NCI-H1694 (cell line): ENCODE measurements at regions not wholly inside any gene's neighbourhood (a gene's known extent, or its start where the extent isn't known, plus 50 kb on each side); places are given as distances from the start of the nearest gene placed in this dataset.
A peak's percentile ranks its signal among the peaks of the same experiment; 100 is the strongest.
"Not testable (repeated sequence)": the region's sequence is repeated elsewhere in the genome, so short reads cannot be mapped to it uniquely, and the experiment has no call there.

Experiments used
- DNase-seq: peaks from one replicate; lab custom pipeline; 2025; lab: John Stamatoyannopoulos, UW

GRCh38 chr3:23709987-23710386, 95.8 kb upstream of the UBE2E1 start:
- DNase-seq: no peak

DNA sequence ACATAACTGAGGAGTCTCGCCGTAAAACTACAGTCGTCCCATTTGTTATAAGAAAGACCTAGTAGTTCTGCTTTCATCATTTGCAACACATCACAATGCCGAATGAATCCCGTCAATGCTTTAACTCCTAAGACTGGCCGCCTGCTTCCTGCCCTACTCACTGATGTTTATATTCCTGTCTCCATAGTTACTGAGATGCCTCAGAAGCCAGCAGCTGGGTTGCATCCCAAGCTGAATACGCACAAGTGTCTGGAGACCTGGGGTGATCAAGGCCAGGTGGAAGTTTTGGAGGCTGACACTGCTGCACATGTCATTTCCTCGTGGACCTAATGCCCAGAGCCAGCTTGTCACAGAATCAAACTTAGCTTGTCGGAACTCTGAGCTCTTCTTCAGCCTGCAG, 95.2 kb upstream of the UBE2E1 start:
- DNase-seq: no peak

DNA sequence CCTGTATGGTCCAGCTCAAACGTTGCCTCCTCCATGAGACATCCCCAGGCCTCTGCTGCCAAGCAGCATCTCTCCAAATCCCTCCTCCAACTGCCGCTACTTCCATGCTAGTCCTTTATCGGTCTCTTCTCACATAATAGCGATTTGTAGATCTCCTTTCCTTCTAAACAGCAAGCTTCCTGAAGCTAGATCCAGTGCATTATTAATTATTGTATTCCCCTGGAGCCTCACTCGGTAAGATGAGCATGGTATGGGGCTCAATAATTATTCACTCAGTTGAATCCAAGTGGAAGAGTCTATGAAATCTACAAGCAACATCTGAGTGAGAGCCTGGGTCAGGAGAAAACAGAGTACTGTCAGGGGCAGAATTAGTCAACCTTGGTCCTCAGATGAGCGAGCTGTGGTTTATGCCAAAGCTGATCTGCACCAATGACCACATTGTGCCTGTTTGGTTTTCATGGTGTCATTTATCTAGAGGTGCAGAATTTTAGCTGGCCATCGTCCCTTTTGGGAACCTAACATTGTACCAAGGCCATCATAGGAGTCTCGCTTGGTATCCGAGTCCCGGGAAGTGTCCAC, 93.8 kb upstream of the UBE2E1 start:
- DNase-seq: no peak

DNA sequence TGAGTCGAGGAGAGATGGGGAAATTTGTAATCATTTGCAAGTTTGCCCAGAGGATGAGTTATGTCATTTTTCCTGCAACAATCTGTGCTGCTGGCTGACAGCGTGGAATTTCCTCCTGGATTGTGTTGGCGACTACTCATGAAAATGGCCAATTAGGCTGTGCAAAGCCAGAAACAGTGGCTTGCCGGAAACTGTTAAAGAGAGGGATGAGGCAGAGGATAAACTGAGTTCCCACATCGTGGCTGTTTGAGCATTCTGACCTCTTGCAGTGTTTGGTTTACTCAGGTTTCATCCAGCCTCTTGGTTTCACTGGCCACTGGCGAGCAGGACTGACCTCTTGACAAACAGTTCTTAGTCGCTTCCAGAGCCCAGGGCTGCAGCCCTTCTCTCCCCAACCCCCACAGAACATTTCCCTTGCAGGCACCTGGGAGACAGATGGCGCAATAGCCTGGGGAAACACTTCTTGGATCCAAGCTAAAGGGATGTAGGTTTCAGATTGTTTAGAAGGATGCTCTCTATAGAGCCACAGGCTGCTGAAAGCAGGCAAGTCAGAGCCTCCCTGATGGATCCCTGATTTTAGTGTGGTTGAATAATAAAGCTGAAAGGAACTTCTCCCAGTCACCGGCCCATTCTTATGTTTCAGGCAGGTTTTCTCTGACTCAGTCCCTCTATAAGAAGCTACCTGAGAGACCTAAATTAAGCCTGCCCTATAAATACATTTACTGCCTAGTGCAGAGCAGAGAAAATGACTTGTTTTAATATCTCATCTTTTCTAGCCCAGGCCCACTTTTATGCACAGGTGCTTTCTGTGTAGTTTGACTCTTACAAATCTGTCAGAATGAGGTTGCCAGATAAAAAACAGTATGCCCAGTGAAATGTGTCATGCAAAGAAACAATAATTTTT, 92.8 kb upstream of the UBE2E1 start:
- no peak for DNase-seq

GRCh38 chr3:23713641-23714040, 92.1 kb upstream of the UBE2E1 start:
- no peak for DNase-seq

GRCh38 chr3:23720059-23720458, 85.7 kb upstream of the UBE2E1 start:
- DNase-seq: no peak

- DNase-seq: no peak
These were observed 84.9 kb upstream of the UBE2E1 start for GRCh38 chr3:23720885-23721284.

GRCh38 chr3:23723141-23723540, 82.6 kb upstream of the UBE2E1 start:
- DNase-seq: no peak

GRCh38 chr3:23723930-23724329, 81.8 kb upstream of the UBE2E1 start:
- DNase-seq: no peak

GRCh38 chr3:23726811-23727548, 78.8 kb upstream of the UBE2E1 start:
- DNase-seq: no peak

- DNase-seq: no peak
These were observed 77.1 kb upstream of the UBE2E1 start for GRCh38 chr3:23728601-23729117.

DNA sequence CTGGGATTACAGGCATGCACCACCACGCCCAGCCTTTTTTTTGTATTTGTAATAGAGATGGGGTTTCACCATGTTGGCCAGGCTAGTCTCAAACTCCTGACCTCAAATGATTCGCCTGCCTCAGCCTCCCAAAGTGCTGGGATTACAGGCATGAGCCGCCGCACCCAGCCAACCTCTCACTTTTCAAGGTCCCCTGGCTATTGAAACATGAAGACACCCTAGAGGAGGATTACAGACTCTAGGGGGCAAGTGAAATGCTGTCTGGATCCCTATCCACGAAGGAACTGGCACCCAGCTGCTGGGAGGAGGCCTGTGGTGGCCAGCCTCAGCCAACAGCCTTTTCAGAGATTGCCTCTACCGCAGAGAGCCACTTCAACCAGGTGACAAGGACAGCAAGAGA, 76.4 kb upstream of the UBE2E1 start:
- not testable (repeated sequence) for DNase-seq

DNA sequence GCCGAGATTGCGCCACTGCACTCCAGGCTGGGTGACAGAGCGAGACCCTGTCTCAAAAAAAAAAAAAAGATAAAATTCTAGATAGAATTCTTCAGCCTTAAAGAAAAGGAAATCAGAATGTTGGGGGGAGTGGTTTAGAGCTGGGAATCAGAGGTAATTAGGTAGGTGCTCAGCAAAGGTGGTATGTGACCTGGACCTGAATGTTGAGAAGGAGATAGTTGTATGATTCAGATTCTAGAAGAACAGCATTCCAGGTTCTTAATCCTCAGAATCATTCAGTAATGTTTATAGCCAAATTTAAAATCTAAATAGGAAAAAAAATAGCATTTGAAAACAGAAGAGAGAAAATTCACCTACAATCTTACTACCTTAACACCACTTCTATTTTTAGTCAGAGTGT, 71.3 kb upstream of the UBE2E1 start:
- no peak for DNase-seq

DNA sequence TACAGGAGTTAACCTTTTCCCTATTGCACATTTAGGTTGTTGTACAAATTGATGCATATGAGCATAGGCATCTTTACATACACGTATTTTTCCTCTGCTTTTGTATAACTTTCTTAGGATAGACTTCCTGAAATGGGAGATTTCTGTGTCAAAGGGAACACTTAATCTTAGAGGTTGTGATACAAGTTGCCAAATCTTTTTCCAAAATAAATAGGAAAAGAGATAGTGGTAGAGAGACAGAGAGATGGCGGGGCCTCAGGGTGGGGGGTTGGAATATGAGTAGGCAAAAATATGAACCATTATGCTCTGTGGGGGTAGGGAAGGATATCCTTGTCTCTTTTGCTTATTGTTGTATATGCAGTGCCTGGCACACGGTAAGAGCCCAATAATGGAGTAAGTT, 70.7 kb upstream of the UBE2E1 start:
- DNase-seq: no peak

DNA sequence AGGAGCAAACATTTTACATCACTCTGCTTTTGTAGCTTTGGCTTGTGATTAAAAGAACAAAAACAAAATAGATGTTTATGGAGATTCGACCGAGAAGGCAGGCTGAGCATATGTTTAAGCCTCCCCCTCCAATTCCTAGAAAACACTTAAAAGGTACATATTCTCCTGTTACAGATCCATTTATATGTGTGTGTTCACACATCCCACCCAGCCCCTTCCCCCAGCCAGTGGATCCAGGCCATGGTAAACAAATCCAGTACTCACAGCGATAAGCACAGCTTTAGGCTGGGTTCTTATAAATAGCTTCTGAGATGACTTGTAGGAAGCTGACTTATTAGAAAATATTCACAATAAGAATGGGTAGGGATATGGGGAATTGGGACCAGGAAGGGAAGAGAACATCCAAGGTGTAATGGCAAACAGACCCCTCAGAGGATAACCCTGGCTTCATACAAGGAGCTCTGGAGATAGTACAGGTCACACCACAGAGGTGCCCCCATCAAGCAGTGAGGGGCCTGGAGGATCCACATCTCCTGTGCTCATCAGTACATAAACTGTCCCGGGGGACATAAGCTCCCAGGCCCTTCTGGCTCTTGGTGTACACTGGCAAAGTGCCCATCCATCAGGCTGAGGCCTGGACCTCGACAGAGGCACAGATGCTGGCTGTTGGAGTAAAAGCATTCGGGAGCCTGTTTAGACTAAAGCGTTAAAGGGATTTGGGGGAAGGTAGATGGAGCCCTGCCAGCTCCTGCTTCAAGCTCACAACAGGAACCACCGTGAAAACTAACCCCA, 70.0 kb upstream of the UBE2E1 start:
- DNase-seq: peak; percentile 71

DNA sequence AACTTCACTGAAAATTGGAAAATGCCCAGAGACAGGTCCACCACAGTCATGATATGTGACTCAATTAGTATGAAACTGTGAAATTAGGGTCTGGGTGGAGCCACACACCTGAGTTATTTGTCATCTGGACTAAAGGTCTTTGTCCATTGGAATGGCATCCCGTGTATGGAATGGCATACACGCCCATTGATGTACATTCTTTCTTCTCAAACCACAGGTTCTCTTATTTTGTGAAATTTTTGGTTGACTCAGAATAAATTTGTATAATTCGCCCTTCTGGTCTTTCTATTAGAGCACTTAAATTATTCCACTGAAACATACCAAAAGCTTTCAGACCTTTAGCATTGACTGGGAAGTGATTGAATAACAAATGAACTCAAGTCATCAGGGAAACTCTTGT, 66.8 kb upstream of the UBE2E1 start:
- DNase-seq: no peak

DNA sequence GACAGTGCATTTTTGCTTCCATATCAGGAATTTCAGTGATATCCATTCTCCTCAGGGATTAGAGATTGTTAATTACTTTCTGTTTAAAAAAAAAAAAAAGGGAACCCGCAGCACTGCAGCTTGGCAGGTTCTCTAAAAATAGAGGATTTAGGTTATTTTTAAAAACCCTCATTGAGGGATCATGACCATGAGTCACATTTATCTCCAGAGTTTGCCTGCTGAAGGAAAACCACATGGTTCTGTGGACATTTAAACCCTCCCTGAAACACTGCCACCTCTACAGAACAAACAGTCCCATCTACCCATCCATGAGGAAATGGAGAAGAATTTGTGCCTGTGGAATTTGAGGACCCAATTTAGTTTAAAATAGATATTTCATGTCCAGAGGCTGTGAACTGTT, 66.2 kb upstream of the UBE2E1 start:
- no peak for DNase-seq

- DNase-seq: no peak
These were observed 65.2 kb upstream of the UBE2E1 start for GRCh38 chr3:23740517-23740965.

DNA sequence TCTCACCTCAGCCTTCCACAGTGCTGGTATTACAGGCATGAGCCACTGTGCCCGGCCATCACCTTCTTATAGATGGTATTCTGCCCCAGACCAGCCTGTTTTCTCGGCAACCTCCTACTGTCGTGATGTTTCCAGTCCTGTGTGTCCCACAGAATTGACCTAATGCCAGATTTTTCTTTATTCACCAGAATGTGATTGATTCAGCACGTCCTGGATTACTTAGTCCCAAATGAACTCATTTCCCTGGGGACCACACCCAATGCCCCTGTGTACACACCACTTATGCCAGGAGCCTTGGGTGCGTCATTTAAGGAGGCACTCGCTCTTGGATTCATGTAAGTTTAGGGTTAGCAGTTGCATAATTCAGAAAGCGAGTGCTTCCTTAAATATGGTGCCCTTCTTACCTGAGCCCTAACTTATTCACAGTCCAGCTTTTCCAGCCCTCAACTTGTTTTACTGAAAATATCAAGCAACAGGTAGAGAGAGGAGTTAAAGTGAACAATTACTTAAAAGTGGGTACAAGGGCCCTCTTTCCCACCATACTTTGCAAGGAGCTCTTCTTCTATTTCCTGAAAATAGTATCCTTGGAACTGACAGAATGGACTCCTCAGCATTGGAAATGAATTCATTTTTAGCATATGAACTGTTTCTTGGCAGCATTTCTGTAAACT, 64.6 kb upstream of the UBE2E1 start:
- DNase-seq: no peak

- no peak for DNase-seq
These were observed 62.5 kb upstream of the UBE2E1 start for GRCh38 chr3:23743141-23743784.

GRCh38 chr3:23746441-23746840, 59.3 kb upstream of the UBE2E1 start:
- no peak for DNase-seq
